ENCODE measurements at regions not wholly inside any gene's neighbourhood (a gene's known extent, or its start where the extent isn't known, plus 50 kb on each side); places are given as distances from the start of the nearest gene placed in this dataset.

GRCh38 chr3:107877936-107878335, 212.9 kb downstream of the CD47 start:
- TF ChIP-seq REST (IDR thresholded peaks at IDR 0.05; ENCODE audit: insufficient read depth in 1 of 2, low read depth in 2 of 2, low read length in 2 of 2) (no peak), POLR2AphosphoS5 (IDR thresholded peaks at IDR 0.05; ENCODE audit: low read depth, low read length) (no peak), TAF1 (IDR thresholded peaks at IDR 0.05; ENCODE audit: borderline replicate concordance, insufficient read depth, low read length) (no peak), FOXP2 (optimal IDR thresholded peaks at IDR 0.05; ENCODE audit: borderline replicate concordance, extremely low read depth, extremely low read length, insufficient read depth) (no peak)

Measured in PFSK-1 (cell line).